Karpas-422 (cell line): ENCODE measurements at regions not wholly inside any gene's neighbourhood (a gene's known extent, or its start where the extent isn't known, plus 50 kb on each side); places are given as distances from the start of the nearest gene placed in this dataset.
A peak's percentile ranks its signal among the peaks of the same experiment; 100 is the strongest.

Source experiments
- DNase-seq: peaks from one replicate; pipeline ENCODE4 v3.0.0-alpha.2; 2015
- H2AFZ ChIP-seq: fragments of 200-600 bp; sonication (generic); 2 replicates; pipeline ENCODE4 v1.6.1; 2014; ENCODE audit warnings: antibody characterized with exemption, low read length, mixed read lengths
- H3K27ac ChIP-seq: fragments of 200-600 bp; sonication (generic); 2 replicates; pipeline ENCODE4 v1.5.1; 2014; ENCODE audit warnings: mild to moderate bottlenecking, low read length, moderate library complexity
- H3K27me3 ChIP-seq: fragments of 200-600 bp; sonication (generic); 2 replicates; pipeline ENCODE4 v1.6.1; 2014; ENCODE audit warnings: low read length, mixed read lengths
- H3K36me3 ChIP-seq: fragments of 200-600 bp; sonication (generic); 2 replicates; pipeline ENCODE4 v1.6.1; 2014; ENCODE audit warnings: low read length, mixed read lengths; ENCODE audit not compliant: insufficient read depth
- H3K4me1 ChIP-seq: fragments of 200-600 bp; sonication (generic); 2 replicates; pipeline ENCODE4 v1.6.1; 2014; ENCODE audit warnings: mild to moderate bottlenecking, low read length, mixed read lengths
- H3K4me2 ChIP-seq: fragments of 200-600 bp; sonication (generic); 2 replicates; pipeline ENCODE4 v1.6.1; 2014; ENCODE audit warnings: low read length, low read depth, mild to moderate bottlenecking; ENCODE audit not compliant: poor library complexity, severe bottlenecking
- H3K4me3 ChIP-seq: fragments of 200-600 bp; sonication (generic); 2 replicates; pipeline ENCODE4 v1.5.1; 2014; ENCODE audit warnings: mild to moderate bottlenecking, antibody characterized with exemption, low read length, mixed read lengths
- H3K79me2 ChIP-seq: fragments of 200-600 bp; sonication (generic); 2 replicates; pipeline ENCODE4 v1.6.1; 2014; ENCODE audit warnings: mild to moderate bottlenecking, low read length, mixed read lengths
- H3K9ac ChIP-seq: fragments of 200-600 bp; sonication (generic); 2 replicates; pipeline ENCODE4 v1.6.0; 2014; ENCODE audit warnings: low read length
- H3K9me2 ChIP-seq: fragments of 200-600 bp; sonication (generic), shearing (Covaris generic); replicated peaks from 2 replicates; pipeline ENCODE4 v1.6.0; 2014; ENCODE audit warnings: mild to moderate bottlenecking, low read length, moderate library complexity; ENCODE audit not compliant: insufficient read depth
- H3K9me3 ChIP-seq: fragments of 300-700, 200-600 bp; sonication (generic); 2 replicates; pipeline ENCODE4 v1.6.1; 2014; ENCODE audit warnings: low read length, mixed read lengths
- H4K20me1 ChIP-seq: fragments of 200-600 bp; sonication (generic); 2 replicates; pipeline ENCODE4 v1.6.1; 2014; ENCODE audit warnings: mild to moderate bottlenecking, antibody characterized with exemption, low read length, low read depth; ENCODE audit not compliant: insufficient read depth

GRCh38 chr1:14222086-14222485, 376.4 kb upstream of the KAZN start:
- no peak for DNase-seq
- Histone ChIP-seq H2AFZ (no peak overlapping the region), H3K9me3 (no peaks in the 10 kb centered on the region)

GRCh38 chr1:14228677-14229076, 369.8 kb upstream of the KAZN start:
- DNase-seq: peak; percentile 54
- Histone ChIP-seq H3K4me2 (no peak overlapping the region), H3K9me3 (no peaks in the 10 kb centered on the region), H4K20me1 (no peaks in the 10 kb centered on the region), H2AFZ (no peak overlapping the region), H3K9ac (no peak overlapping the region), H3K79me2 (no peaks in the 10 kb centered on the region), H3K4me3 (no peak overlapping the region), H3K9me2 (no peaks in the 10 kb centered on the region), H3K27me3 (peaks cover 2% of the 10 kb centered on the region; the same call in 1 of the 2 replicates), H3K4me1 (peaks cover 17% of the 10 kb centered on the region), H3K27ac (no peak overlapping the region), H3K36me3 (no peaks in the 10 kb centered on the region)

More at GRCh38 chr1:14222086-14222485, 376.4 kb upstream of the KAZN start:
- Histone ChIP-seq H3K79me2 (no peaks in the 10 kb centered on the region), H3K9me2 (no peaks in the 10 kb centered on the region), H3K27me3 (no peaks in the 10 kb centered on the region), H3K9ac (no peak overlapping the region), H3K27ac (no peak overlapping the region), H3K4me1 (peaks cover 5% of the 10 kb centered on the region), H4K20me1 (no peaks in the 10 kb centered on the region), H3K4me2 (no peak overlapping the region), H3K36me3 (no peaks in the 10 kb centered on the region), H3K4me3 (no peak overlapping the region)

GRCh38 chr1:14233510-14233909, 365.0 kb upstream of the KAZN start:
- Histone ChIP-seq H2AFZ (peak overlapping the region; percentile 59; the same call in 1 of the 2 replicates), H3K4me2 (no peak overlapping the region), H3K9me3 (no peaks in the 10 kb centered on the region), H3K4me3 (no peak overlapping the region), H3K79me2 (no peaks in the 10 kb centered on the region), H3K9ac (no peak overlapping the region), H3K36me3 (no peaks in the 10 kb centered on the region), H4K20me1 (no peaks in the 10 kb centered on the region), H3K4me1 (peaks cover 17% of the 10 kb centered on the region), H3K27ac (no peak overlapping the region), H3K9me2 (no peaks in the 10 kb centered on the region), H3K27me3 (peaks cover 2% of the 10 kb centered on the region; the same call in 1 of the 2 replicates)
- DNase-seq: no peak

- no peaks in the 10 kb centered on the region for H3K9me3 ChIP-seq
- no peak overlapping the region for H3K9ac ChIP-seq
- no peaks in the 10 kb centered on the region for H4K20me1 ChIP-seq
- H2AFZ ChIP-seq: no peak overlapping the region
- no peak overlapping the region for H3K27ac ChIP-seq
- no peak overlapping the region for H3K4me2 ChIP-seq
- peaks cover 27% of the 10 kb centered on the region for H3K4me1 ChIP-seq
- H3K4me3 ChIP-seq: no peak overlapping the region
- DNase-seq: no peak
- H3K79me2 ChIP-seq: no peaks in the 10 kb centered on the region
- no peaks in the 10 kb centered on the region for H3K36me3 ChIP-seq
- H3K9me2 ChIP-seq: no peaks in the 10 kb centered on the region
- H3K27me3 ChIP-seq: peaks cover 2% of the 10 kb centered on the region; the same call in 1 of the 2 replicates
Measured at GRCh38 chr1:14236097-14236496, 362.4 kb upstream of the KAZN start.

- H3K9ac ChIP-seq: no peak overlapping the region
- no peaks in the 10 kb centered on the region for H3K27me3 ChIP-seq
- H3K4me1 ChIP-seq: peaks cover 39% of the 10 kb centered on the region
- H4K20me1 ChIP-seq: no peaks in the 10 kb centered on the region
- H3K4me3 ChIP-seq: no peak overlapping the region
- H3K27ac ChIP-seq: no peak overlapping the region
- no peaks in the 10 kb centered on the region for H3K36me3 ChIP-seq
- no peak overlapping the region for H3K4me2 ChIP-seq
- H3K9me3 ChIP-seq: no peaks in the 10 kb centered on the region
- no peak for DNase-seq
- H3K9me2 ChIP-seq: no peaks in the 10 kb centered on the region
- no peak overlapping the region for H2AFZ ChIP-seq
- no peaks in the 10 kb centered on the region for H3K79me2 ChIP-seq
Measured at GRCh38 chr1:14238472-14239307, 359.8 kb upstream of the KAZN start.

- H3K9me2 ChIP-seq: no peaks in the 10 kb centered on the region
- H3K27ac ChIP-seq: no peak overlapping the region
- H3K27me3 ChIP-seq: no peaks in the 10 kb centered on the region
Measured at GRCh38 chr1:14240265-14240664, 358.2 kb upstream of the KAZN start.

GRCh38 chr1:14242123-14242522, 356.4 kb upstream of the KAZN start:
- H3K27me3 ChIP-seq: no peaks in the 10 kb centered on the region
- peak overlapping the region; percentile 62 for H3K4me2 ChIP-seq
- H3K4me1 ChIP-seq: peaks cover 41% of the 10 kb centered on the region
- no peaks in the 10 kb centered on the region for H3K79me2 ChIP-seq
- DNase-seq: no peak
- H3K36me3 ChIP-seq: no peaks in the 10 kb centered on the region
- H3K9ac ChIP-seq: no peak overlapping the region
- H3K9me3 ChIP-seq: no peaks in the 10 kb centered on the region
- H3K27ac ChIP-seq: peak overlapping the region; percentile 73
- H3K4me3 ChIP-seq: 0 out of 2 replicates have a peak overlapping the region, but pooled peaks have one; percentile 38
- H2AFZ ChIP-seq: no peak overlapping the region
- no peaks in the 10 kb centered on the region for H3K9me2 ChIP-seq
- no peaks in the 10 kb centered on the region for H4K20me1 ChIP-seq

More at GRCh38 chr1:14240265-14240664, 358.2 kb upstream of the KAZN start:
- H3K4me2 ChIP-seq: no peak overlapping the region
- no peak for DNase-seq
- no peak overlapping the region for H3K9ac ChIP-seq
- H3K4me1 ChIP-seq: peaks cover 41% of the 10 kb centered on the region
- no peak overlapping the region for H2AFZ ChIP-seq
- H3K9me3 ChIP-seq: no peaks in the 10 kb centered on the region
- no peaks in the 10 kb centered on the region for H3K36me3 ChIP-seq
- H3K4me3 ChIP-seq: no peak overlapping the region
- no peaks in the 10 kb centered on the region for H3K79me2 ChIP-seq
- H4K20me1 ChIP-seq: no peaks in the 10 kb centered on the region

GRCh38 chr1:14242870-14243269, 355.6 kb upstream of the KAZN start:
- Histone ChIP-seq H2AFZ (peak overlapping the region; percentile 70), H3K27ac (peak overlapping the region; percentile 73), H3K4me1 (peaks cover 41% of the 10 kb centered on the region), H3K9me3 (no peaks in the 10 kb centered on the region), H3K36me3 (no peaks in the 10 kb centered on the region), H4K20me1 (no peaks in the 10 kb centered on the region), H3K79me2 (no peaks in the 10 kb centered on the region), H3K4me2 (peak overlapping the region; percentile 62), H3K9me2 (no peaks in the 10 kb centered on the region), H3K27me3 (no peaks in the 10 kb centered on the region), H3K9ac (peak overlapping the region; percentile 48), H3K4me3 (peak overlapping the region; percentile 38; the same call in 1 of the 2 replicates)
- peak; percentile 69 for DNase-seq
